Dedifferentiated amniotic fluid mesenchymal stem cell (primary cell): ENCODE measurements at regions not wholly inside any gene's neighbourhood (a gene's known extent, or its start where the extent isn't known, plus 50 kb on each side); places are given as distances from the start of the nearest gene placed in this dataset.

Experiments used
- DNase-seq: peaks from one replicate; pipeline ENCODE4 v3.0.0-alpha.2; 2016; ENCODE audit errors: extremely low spot score

DNA sequence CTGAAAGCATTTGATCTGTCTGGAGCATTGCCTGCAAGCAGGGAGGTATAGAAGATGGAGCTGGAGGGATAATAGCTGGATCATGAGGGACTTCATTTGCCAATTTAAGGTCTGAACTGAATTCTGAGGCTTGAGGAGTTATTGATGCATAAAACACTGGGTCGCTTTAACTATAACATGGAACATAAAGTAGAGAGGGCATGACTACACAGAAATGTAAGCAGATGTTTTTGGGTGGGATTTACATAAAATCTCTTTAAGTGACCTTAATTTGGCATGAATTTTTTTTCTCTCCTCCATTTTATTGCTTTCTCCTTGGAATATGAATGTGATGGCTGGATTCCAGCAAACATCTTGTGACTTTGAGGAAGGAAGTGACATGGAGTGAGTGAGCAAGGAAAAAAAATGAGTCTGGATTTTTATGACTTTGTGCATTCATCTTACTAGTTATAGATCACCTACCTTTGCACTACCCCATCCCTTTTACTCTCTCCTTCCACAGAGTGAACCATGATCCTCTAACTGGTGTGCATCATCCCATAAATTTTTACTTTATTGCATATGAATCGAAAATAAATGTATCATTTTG, 356.0 kb downstream of the DUSP6 start:
- DNase-seq = no peak

GRCh38 chr12:88994971-88995370, 357.3 kb downstream of the DUSP6 start:
- no peak for DNase-seq

GRCh38 chr12:88994537-88994936, 357.8 kb downstream of the DUSP6 start:
- no peak for DNase-seq

GRCh38 chr12:88993651-88994050, 358.6 kb downstream of the DUSP6 start:
- DNase-seq = peak; percentile 78

GRCh38 chr12:88986056-88986455, 366.2 kb downstream of the DUSP6 start:
- no peak for DNase-seq

DNA sequence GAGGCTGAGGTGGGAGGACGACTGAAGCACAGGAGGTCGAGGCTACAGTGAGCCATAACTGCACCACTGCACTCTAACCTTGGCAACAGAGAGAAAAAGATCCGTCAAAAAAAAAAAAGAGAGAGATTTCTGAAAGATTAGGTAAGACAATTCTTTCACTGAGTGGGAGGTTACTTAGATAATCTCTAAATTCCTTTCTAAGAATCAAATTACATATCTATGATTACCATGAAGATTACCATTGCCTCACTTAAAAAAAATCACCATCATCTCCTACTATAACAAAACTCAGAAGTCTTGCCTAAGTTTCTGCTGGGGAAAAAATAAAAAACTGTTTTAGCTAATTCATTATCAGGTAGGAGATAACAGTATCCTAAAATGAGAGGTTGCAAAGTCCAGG, 366.7 kb downstream of the DUSP6 start:
- peak; percentile 34 for DNase-seq

GRCh38 chr12:88985011-88985410, 367.3 kb downstream of the DUSP6 start:
- DNase-seq = no peak

GRCh38 chr12:88982694-88983093, 369.6 kb downstream of the DUSP6 start:
- no peak for DNase-seq

GRCh38 chr12:88977115-88977514, 375.2 kb downstream of the DUSP6 start:
- no peak for DNase-seq

DNA sequence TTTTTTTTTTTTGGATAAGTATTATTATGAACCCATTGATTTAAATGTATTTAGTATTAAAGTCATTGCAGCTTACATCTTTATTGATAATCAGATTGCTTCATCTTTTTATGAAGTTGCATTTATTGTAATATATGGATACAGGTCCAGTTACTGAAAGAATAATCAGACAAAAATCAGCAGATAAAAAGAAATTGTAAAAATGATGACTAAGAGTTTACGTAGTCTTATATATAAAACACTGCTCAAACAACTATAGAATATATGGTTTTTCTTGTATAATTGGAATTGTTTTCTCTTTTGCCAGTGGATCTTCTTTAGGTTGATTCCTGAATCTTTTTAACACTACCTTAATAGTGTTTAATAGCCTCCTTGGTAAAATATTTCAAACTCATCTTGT, 378.3 kb downstream of the DUSP6 start:
- DNase-seq = no peak

DNA sequence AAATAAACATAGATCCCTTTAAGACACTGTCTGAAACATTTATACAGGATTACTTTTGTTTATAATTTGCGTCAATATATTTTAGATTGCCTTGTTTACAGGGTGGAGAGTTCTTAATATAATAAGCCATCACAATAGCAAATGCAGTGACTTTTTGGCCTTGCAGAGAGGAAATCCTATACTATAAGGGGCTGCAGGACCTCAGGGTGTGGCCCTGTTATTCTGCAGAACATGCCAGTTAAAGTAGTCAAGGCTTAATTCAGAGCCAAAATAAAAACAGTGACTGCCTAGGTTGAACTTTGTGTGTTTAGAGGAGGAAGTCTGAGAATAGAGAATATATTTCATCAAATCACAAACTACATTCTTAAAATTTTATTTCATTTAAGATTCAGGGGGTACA, 381.6 kb downstream of the DUSP6 start:
- DNase-seq = no peak

GRCh38 chr12:88969127-88969526, 383.2 kb downstream of the DUSP6 start:
- DNase-seq = no peak

GRCh38 chr12:88960213-88960878, 380.1 kb upstream of the KITLG start:
- no peak for DNase-seq

- no peak for DNase-seq
Measured at GRCh38 chr12:88958946-88959345, 378.7 kb upstream of the KITLG start.

GRCh38 chr12:88958153-88958552, 377.9 kb upstream of the KITLG start:
- DNase-seq = no peak

- DNase-seq = no peak
Measured at GRCh38 chr12:88957358-88957757, 377.1 kb upstream of the KITLG start.

DNA sequence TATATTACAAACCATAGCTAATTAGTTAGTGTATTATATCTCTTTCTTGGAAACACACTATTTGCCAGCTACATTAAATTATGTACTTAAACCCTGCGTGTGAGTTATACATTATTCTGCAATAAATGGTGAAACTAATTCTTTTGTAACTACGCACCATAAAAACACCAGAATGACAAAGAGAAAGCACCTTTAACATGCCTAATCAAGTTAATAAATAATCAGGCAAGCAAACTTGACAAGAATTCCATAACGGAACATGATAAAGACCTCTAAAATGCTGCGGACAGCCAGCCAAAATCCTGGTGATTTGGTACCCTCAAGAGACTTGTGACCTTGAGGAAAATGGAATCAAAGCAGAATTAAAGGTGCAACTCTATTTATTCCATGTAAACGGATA, 375.3 kb upstream of the KITLG start:
- DNase-seq = no peak

- no peak for DNase-seq
Measured at GRCh38 chr12:88953029-88953586, 372.8 kb upstream of the KITLG start.

- DNase-seq = no peak
Measured at GRCh38 chr12:88952562-88952942, 372.3 kb upstream of the KITLG start.

DNA sequence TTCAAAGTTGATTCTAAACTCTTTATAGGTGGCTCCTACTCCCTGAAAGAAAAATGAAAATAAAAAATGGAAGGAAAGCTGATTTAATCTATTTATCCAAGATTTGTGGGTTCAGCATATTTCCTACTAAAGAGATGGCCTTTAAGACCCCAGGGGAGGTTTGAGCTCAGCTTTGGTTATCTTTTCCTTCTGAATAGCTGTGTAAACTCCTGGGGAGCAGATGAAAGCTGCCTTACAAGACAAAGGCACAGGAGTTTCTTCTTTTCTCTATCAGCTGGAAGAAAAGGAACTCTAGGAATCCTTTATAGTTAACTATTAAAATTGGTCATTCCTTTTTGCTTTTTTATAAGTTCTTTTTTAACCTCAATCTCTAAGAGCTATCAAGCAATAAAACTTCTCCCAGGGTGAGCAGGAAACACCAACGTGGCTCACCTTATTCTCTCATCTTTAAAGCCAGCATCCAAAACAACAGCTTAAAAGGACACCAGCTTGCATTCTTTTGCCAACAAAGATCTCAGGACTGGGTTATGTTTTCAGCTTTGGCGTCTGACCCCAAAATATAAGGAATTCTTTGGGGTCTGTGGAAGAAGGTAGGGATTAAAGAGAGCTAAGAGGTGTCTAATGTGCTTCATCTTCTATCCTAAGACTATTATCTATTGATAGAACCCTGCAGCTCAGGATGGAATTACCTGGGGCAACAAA, 371.7 kb upstream of the KITLG start:
- no peak for DNase-seq

DNA sequence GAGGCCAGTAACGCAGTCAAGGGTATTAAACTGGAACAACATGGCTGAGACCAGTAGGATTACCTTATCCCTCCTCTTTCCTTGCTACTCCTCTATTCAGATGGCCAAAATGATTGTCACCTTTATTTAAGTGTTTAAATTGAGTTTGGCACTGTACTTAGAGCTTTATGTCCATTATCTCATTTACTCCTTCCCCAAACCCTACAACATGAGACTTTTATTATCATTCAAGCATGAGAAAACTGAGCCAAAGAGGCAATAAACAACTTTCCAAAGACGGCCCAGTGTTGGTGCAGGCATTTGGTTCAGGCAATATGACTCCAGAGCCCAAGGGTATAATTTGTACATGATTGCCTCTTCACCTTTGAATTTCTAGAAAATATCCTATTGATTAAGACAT, 370.9 kb upstream of the KITLG start:
- DNase-seq = no peak

DNA sequence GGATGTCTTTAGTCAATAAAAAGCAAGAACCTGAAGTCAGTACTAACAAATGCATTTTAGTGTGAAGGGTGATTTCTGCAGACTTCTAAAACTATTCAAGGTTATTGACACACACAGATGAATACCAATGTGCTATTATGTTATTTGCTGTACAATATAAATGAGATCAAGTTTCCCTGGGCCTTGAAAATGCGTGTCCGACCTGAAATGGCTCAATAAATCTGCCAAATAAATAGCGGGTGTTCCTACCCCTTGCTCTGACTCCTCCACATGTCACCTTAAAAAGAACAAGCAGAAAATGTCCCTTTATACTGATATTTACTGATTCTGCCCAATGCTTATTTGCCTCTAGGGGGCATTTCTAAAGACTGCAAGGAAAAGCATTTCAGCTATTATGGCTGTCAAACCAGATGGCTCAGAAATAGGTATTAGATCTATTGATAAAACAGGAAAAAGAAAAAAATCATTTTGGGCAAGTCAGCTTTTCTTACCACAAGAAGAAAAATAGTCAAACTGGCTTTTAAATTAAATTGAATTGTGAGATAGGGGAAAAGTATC, 367.3 kb upstream of the KITLG start:
- DNase-seq = no peak
